ENCODE measurements at regions not wholly inside any gene's neighbourhood (a gene's known extent, or its start where the extent isn't known, plus 50 kb on each side); places are given as distances from the start of the nearest gene placed in this dataset.

GRCh38 chr2:12254280-12254860, 462.4 kb upstream of the TRIB2 start:
- Mint-ChIP-seq H3K36me3 (no peaks in the 10 kb centered on the region), H3K9me3 (no peaks in the 10 kb centered on the region), H3K4me1 (no peaks in the 10 kb centered on the region), H3K27ac (no peak overlapping the region), H3K27me3 (peaks cover 4% of the 10 kb centered on the region), H3K4me3 (no peak overlapping the region)
- CTCF ChIA-PET = no interaction called here
- no peak for DNase-seq

GRCh38 chr2:12256206-12256605, 460.5 kb upstream of the TRIB2 start:
- no peaks in the 10 kb centered on the region for H3K36me3 Mint-ChIP-seq
- CTCF ChIA-PET = interaction anchor here (0.7 kb wide), 1 partner anchor 95 kb away, joined by 4 read pairs; no protein-coding TSS in a partner anchor
- H3K4me1 Mint-ChIP-seq = no peaks in the 10 kb centered on the region
- H3K27me3 Mint-ChIP-seq = peaks cover 4% of the 10 kb centered on the region
- H3K4me3 Mint-ChIP-seq = no peak overlapping the region
- no peak for DNase-seq
- H3K27ac Mint-ChIP-seq = no peak overlapping the region
- H3K9me3 Mint-ChIP-seq = peaks cover 3% of the 10 kb centered on the region

- no peak for DNase-seq
- peaks cover 7% of the 10 kb centered on the region for H3K27me3 Mint-ChIP-seq
- CTCF ChIA-PET = no interaction called here
- H3K36me3 Mint-ChIP-seq = no peaks in the 10 kb centered on the region
- peaks cover 3% of the 10 kb centered on the region for H3K9me3 Mint-ChIP-seq
- no peak overlapping the region for H3K4me3 Mint-ChIP-seq
- no peaks in the 10 kb centered on the region for H3K4me1 Mint-ChIP-seq
- H3K27ac Mint-ChIP-seq = no peak overlapping the region
Observed at GRCh38 chr2:12257476-12257875, 459.3 kb upstream of the TRIB2 start.

- CTCF ChIA-PET = no interaction called here
- no peak overlapping the region for H3K27ac Mint-ChIP-seq
- H3K4me1 Mint-ChIP-seq = peaks cover 11% of the 10 kb centered on the region
- no peaks in the 10 kb centered on the region for H3K36me3 Mint-ChIP-seq
- no peak overlapping the region for H3K4me3 Mint-ChIP-seq
- DNase-seq = no peak
- H3K27me3 Mint-ChIP-seq = peaks cover 7% of the 10 kb centered on the region
- peaks cover 3% of the 10 kb centered on the region for H3K9me3 Mint-ChIP-seq
Observed at GRCh38 chr2:12259493-12259892, 457.2 kb upstream of the TRIB2 start.

GRCh38 chr2:12261986-12262680, 454.6 kb upstream of the TRIB2 start:
- H3K4me1 Mint-ChIP-seq = peaks cover 22% of the 10 kb centered on the region
- no peak for DNase-seq
- peaks cover 3% of the 10 kb centered on the region for H3K9me3 Mint-ChIP-seq
- no peak overlapping the region for H3K27ac Mint-ChIP-seq
- no peak overlapping the region for H3K4me3 Mint-ChIP-seq
- peaks cover 1% of the 10 kb centered on the region for H3K36me3 Mint-ChIP-seq
- peaks cover 3% of the 10 kb centered on the region for H3K27me3 Mint-ChIP-seq
- CTCF ChIA-PET = no interaction called here

- no peak for DNase-seq
- Mint-ChIP-seq H3K27ac (no peak overlapping the region), H3K36me3 (peaks cover 1% of the 10 kb centered on the region), H3K4me3 (no peak overlapping the region), H3K9me3 (peaks cover 3% of the 10 kb centered on the region), H3K27me3 (peaks cover 3% of the 10 kb centered on the region), H3K4me1 (peaks cover 22% of the 10 kb centered on the region)
- CTCF ChIA-PET = no interaction called here
Observed at GRCh38 chr2:12262681-12263436, 453.9 kb upstream of the TRIB2 start.

GRCh38 chr2:12263730-12264129, 453.0 kb upstream of the TRIB2 start:
- no peak overlapping the region for H3K4me3 Mint-ChIP-seq
- H3K36me3 Mint-ChIP-seq = peaks cover 1% of the 10 kb centered on the region
- peaks cover 3% of the 10 kb centered on the region for H3K9me3 Mint-ChIP-seq
- CTCF ChIA-PET = no interaction called here
- no peak overlapping the region for H3K27ac Mint-ChIP-seq
- no peak for DNase-seq
- peaks cover 22% of the 10 kb centered on the region for H3K4me1 Mint-ChIP-seq
- peaks cover 3% of the 10 kb centered on the region for H3K27me3 Mint-ChIP-seq

GRCh38 chr2:12264146-12264545, 452.6 kb upstream of the TRIB2 start:
- DNase-seq = no peak
- Mint-ChIP-seq H3K36me3 (peaks cover 1% of the 10 kb centered on the region), H3K9me3 (peaks cover 3% of the 10 kb centered on the region), H3K27ac (no peak overlapping the region), H3K4me3 (no peak overlapping the region), H3K27me3 (peaks cover 3% of the 10 kb centered on the region), H3K4me1 (peaks cover 22% of the 10 kb centered on the region)
- CTCF ChIA-PET = no interaction called here

GRCh38 chr2:12265646-12266045, 451.1 kb upstream of the TRIB2 start:
- CTCF ChIA-PET = no interaction called here
- H3K4me3 Mint-ChIP-seq = no peak overlapping the region
- peaks cover 22% of the 10 kb centered on the region for H3K4me1 Mint-ChIP-seq
- peaks cover 3% of the 10 kb centered on the region for H3K27me3 Mint-ChIP-seq
- H3K27ac Mint-ChIP-seq = no peak overlapping the region
- peaks cover 1% of the 10 kb centered on the region for H3K36me3 Mint-ChIP-seq
- DNase-seq = no peak
- H3K9me3 Mint-ChIP-seq = no peaks in the 10 kb centered on the region

GRCh38 chr2:12267042-12267441, 449.7 kb upstream of the TRIB2 start:
- Mint-ChIP-seq H3K9me3 (no peaks in the 10 kb centered on the region), H3K4me1 (peaks cover 33% of the 10 kb centered on the region), H3K27ac (no peak overlapping the region), H3K4me3 (no peak overlapping the region), H3K36me3 (peaks cover 7% of the 10 kb centered on the region), H3K27me3 (no peaks in the 10 kb centered on the region)
- CTCF ChIA-PET = no interaction called here
- no peak for DNase-seq

- Mint-ChIP-seq H3K27me3 (no peaks in the 10 kb centered on the region), H3K9me3 (no peaks in the 10 kb centered on the region), H3K36me3 (peaks cover 7% of the 10 kb centered on the region), H3K4me1 (peaks cover 29% of the 10 kb centered on the region), H3K27ac (no peak overlapping the region), H3K4me3 (no peak overlapping the region)
- CTCF ChIA-PET = no interaction called here
- no peak for DNase-seq
Observed at GRCh38 chr2:12269041-12269972, 447.4 kb upstream of the TRIB2 start.

- H3K4me3 Mint-ChIP-seq = peak overlapping the region; percentile 40
- H3K4me1 Mint-ChIP-seq = peaks cover 19% of the 10 kb centered on the region
- no peaks in the 10 kb centered on the region for H3K9me3 Mint-ChIP-seq
- H3K36me3 Mint-ChIP-seq = peaks cover 7% of the 10 kb centered on the region
- H3K27ac Mint-ChIP-seq = peak overlapping the region; percentile 38
- DNase-seq = no peak
- H3K27me3 Mint-ChIP-seq = peaks cover 4% of the 10 kb centered on the region
- CTCF ChIA-PET = interaction anchor here (0.6 kb wide), 1 partner anchor 225 kb away, joined by 3 read pairs; no protein-coding TSS in a partner anchor
Observed at GRCh38 chr2:12270876-12271588, 445.7 kb upstream of the TRIB2 start.

GRCh38 chr2:12271589-12271984, 445.1 kb upstream of the TRIB2 start:
- Mint-ChIP-seq H3K9me3 (no peaks in the 10 kb centered on the region), H3K4me1 (peaks cover 16% of the 10 kb centered on the region), H3K27me3 (peaks cover 4% of the 10 kb centered on the region), H3K36me3 (peaks cover 5% of the 10 kb centered on the region), H3K27ac (peak overlapping the region; percentile 38), H3K4me3 (peak overlapping the region; percentile 40)
- DNase-seq = no peak
- CTCF ChIA-PET = interaction anchor here (0.6 kb wide), 1 partner anchor 225 kb away, joined by 3 read pairs; no protein-coding TSS in a partner anchor
